ENCODE measurements at regions not wholly inside any gene's neighbourhood (a gene's known extent, or its start where the extent isn't known, plus 50 kb on each side); places are given as distances from the start of the nearest gene placed in this dataset.

DNA sequence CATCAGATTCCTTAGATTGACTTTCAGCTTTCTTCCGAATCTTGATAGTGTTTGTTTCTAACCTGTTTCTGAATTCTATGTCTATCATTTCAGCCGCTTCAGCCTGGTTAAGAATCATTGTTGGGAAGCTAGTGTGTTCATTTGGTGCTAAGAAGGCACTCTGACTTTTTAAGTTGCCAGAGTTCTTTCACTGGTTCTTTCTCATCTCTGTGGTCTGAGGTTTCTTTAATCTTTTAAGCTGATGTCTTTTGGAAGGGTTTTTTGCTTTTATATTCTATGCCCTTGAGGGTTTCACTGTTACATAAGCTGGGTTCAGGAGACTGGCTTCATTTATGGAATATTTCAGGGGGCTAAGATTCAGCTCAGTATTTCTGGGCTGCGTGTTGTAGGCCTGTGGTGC lies 104.5 kb upstream of the PRSS58 start:
- Mint-ChIP-seq H3K4me1 (peaks cover 67% of the 10 kb centered on the region), H3K4me3 (no peak overlapping the region), H3K36me3 (peaks cover 26% of the 10 kb centered on the region), H3K27me3 (ENCODE audit: low read depth) (peaks cover 27% of the 10 kb centered on the region), H3K27ac (no peak overlapping the region), H3K9me3 (peaks cover 26% of the 10 kb centered on the region)
- CTCF ChIA-PET, result interaction anchor here (0.9 to 2.2 kb wide), 4 partner anchors 14 to 172 kb away, joined by 3 to 8 read pairs (median 4); no protein-coding TSS in a partner anchor
- TF ChIP-seq CREM (CRISPR knock-in tag; IDR thresholded peaks at IDR 0.05) (no peak), ZNF317 (CRISPR knock-in tag; IDR thresholded peaks at IDR 0.05; ENCODE audit: borderline replicate concordance, low read depth) (no peak), ZNF396 (CRISPR knock-in tag; IDR thresholded peaks at IDR 0.05; ENCODE audit: borderline replicate concordance) (no peak), ATF1 (CRISPR knock-in tag; IDR thresholded peaks at IDR 0.05) (no peak), ZNF263 (CRISPR knock-in tag; IDR thresholded peaks at IDR 0.05; ENCODE audit: low read depth) (no peak), EMX1 (CRISPR knock-in tag; IDR thresholded peaks at IDR 0.05) (no peak), E2F4 (CRISPR knock-in tag; IDR thresholded peaks at IDR 0.05; ENCODE audit: borderline replicate concordance, low read depth) (no peak), USF1 (CRISPR knock-in tag; IDR thresholded peaks at IDR 0.05) (no peak), KAT7 (CRISPR knock-in tag; IDR thresholded peaks at IDR 0.05; ENCODE audit: borderline replicate concordance) (no peak), GRHL2 (CRISPR knock-in tag; IDR thresholded peaks at IDR 0.05; ENCODE audit: insufficient replicate concordance, severe bottlenecking) (no peak), ZNF121 (CRISPR knock-in tag; IDR thresholded peaks at IDR 0.05) (no peak), ESRRA (CRISPR knock-in tag; IDR thresholded peaks at IDR 0.05; ENCODE audit: borderline replicate concordance) (no peak), STAT6 (CRISPR knock-in tag; conservative IDR thresholded peaks at IDR 0.05; ENCODE audit: low read depth) (no peak), ZNF232 (CRISPR knock-in tag; IDR thresholded peaks at IDR 0.05) (no peak), HMGA2 (CRISPR knock-in tag; IDR thresholded peaks at IDR 0.05) (no peak), ELF4 (CRISPR knock-in tag; IDR thresholded peaks at IDR 0.05; ENCODE audit: low read depth) (no peak), RORB (CRISPR knock-in tag; IDR thresholded peaks at IDR 0.05) (no peak)
- TF ChIP-seq, protein P1, sequence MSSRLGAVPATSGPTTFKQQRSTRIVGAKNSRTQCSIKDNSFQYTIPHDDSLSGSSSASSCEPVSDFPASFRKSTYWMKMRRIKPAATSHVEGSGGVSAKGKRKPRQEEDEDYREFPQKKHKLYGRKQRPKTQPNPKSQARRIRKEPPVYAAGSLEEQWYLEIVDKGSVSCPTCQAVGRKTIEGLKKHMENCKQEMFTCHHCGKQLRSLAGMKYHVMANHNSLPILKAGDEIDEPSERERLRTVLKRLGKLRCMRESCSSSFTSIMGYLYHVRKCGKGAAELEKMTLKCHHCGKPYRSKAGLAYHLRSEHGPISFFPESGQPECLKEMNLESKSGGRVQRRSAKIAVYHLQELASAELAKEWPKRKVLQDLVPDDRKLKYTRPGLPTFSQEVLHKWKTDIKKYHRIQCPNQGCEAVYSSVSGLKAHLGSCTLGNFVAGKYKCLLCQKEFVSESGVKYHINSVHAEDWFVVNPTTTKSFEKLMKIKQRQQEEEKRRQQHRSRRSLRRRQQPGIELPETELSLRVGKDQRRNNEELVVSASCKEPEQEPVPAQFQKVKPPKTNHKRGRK (CRISPR knock-in tag; IDR thresholded peaks at IDR 0.05; ENCODE audit: borderline replicate concordance), result no peak
- no peak for ATAC-seq
- DNase-seq (ENCODE audit: low spot score), result no peak
- POLR2A ChIA-PET, result no interaction called here

DNA sequence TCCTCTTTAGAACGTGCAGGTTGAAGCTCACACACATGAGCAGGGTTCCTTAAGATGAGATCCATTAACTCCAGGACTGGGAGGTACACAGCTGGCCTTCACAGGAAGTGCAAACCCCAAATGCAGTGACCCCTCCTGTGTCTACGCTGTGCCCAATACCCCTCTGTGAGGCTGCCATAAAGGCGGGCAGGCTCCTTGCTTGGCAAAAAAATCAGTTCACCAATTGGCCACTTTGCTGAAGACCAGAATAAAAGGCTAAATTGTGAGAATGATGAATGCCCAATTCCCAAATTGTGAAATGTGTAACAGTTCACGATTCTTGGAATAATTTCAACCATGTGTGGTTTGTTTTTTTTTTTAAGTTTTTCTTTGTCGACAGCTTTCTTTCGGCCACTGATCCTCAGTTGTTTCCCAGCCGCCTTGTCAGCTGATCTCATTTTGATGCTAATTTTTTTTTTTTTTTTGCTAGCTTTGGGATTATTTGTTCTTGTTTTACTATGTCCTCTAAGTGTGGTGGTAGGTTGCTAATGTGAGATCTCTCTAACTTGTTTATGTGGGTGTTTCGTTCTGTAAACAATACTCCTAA lies 101.9 kb upstream of the PRSS58 start:
- no peak overlapping the region for H3K27ac Mint-ChIP-seq
- no peak for ATAC-seq
- H3K27me3 Mint-ChIP-seq (ENCODE audit: low read depth), result peaks cover 20% of the 10 kb centered on the region
- peaks cover 13% of the 10 kb centered on the region for H3K36me3 Mint-ChIP-seq
- POLR2A ChIA-PET, result no interaction called here
- H3K4me3 Mint-ChIP-seq, result no peak overlapping the region
- CTCF ChIA-PET, result interaction anchor here (0.7 to 3.3 kb wide), 16 partner anchors 16 to 424 kb away, joined by 3 to 29 read pairs (median 6); no protein-coding TSS in a partner anchor
- DNase-seq (ENCODE audit: low spot score), result no peak
- H3K4me1 Mint-ChIP-seq, result peaks cover 48% of the 10 kb centered on the region
- H3K9me3 Mint-ChIP-seq, result peaks cover 17% of the 10 kb centered on the region
- TF ChIP-seq ZNF219 (CRISPR knock-in tag; IDR thresholded peaks at IDR 0.05; ENCODE audit: borderline replicate concordance) (no peak), ELF4 (CRISPR knock-in tag; IDR thresholded peaks at IDR 0.05; ENCODE audit: low read depth) (no peak), SMAD3 (CRISPR knock-in tag; IDR thresholded peaks at IDR 0.05; ENCODE audit: borderline replicate concordance) (no peak), AFF4 (CRISPR knock-in tag; IDR thresholded peaks at IDR 0.05; ENCODE audit: borderline replicate concordance) (no peak), NR1H2 (CRISPR knock-in tag; IDR thresholded peaks at IDR 0.05) (no peak), RORB (CRISPR knock-in tag; IDR thresholded peaks at IDR 0.05) (no peak), CREM (CRISPR knock-in tag; IDR thresholded peaks at IDR 0.05) (no peak), FOXP4 (CRISPR knock-in tag; IDR thresholded peaks at IDR 0.05) (no peak)
